GM23338 (cell line): ENCODE measurements at regions not wholly inside any gene's neighbourhood (a gene's known extent, or its start where the extent isn't known, plus 50 kb on each side); places are given as distances from the start of the nearest gene placed in this dataset.

Experiments
- CREB1 ChIP-seq: fragments of 250-450 bp; sonication (Bioruptor Pico); IDR thresholded peaks from 2 replicates; pipeline ENCODE4 v1.5.0; 2020; ENCODE audit warnings: low read depth, mild to moderate bottlenecking, moderate library complexity
- EZH2 ChIP-seq: fragments of 200-600 bp; sonication (generic); IDR thresholded peaks from one replicate; pipeline ENCODE4 v1.8.0; 2017; ENCODE audit warnings: antibody characterized with exemption, mild to moderate bottlenecking, low read depth; ENCODE audit not compliant: unreplicated experiment
- NANOG ChIP-seq: IDR thresholded peaks from 2 replicates; pipeline ENCODE4 v1.6.1; 2016; ENCODE audit warnings: antibody characterized with exemption, borderline replicate concordance
- POLR2AphosphoS5 ChIP-seq: IDR thresholded peaks from 2 replicates; pipeline ENCODE4 v1.6.1; 2016; ENCODE audit warnings: antibody characterized with exemption, low read depth
- REST ChIP-seq: IDR thresholded peaks from one replicate; pipeline ENCODE4 v1.6.1; 2018; ENCODE audit warnings: antibody characterized with exemption; ENCODE audit not compliant: unreplicated experiment
- ZNF114 ChIP-seq: fragments of 250-450 bp; sonication (Bioruptor Pico); IDR thresholded peaks from 2 replicates; pipeline ENCODE4 v1.5.0; 2020; ENCODE audit warnings: mild to moderate bottlenecking, moderate library complexity
- ZNF331 ChIP-seq: fragments of 250-450 bp; sonication (Bioruptor Pico); IDR thresholded peaks from 2 replicates; pipeline ENCODE4 v1.5.0; 2020; ENCODE audit warnings: low read depth, mild to moderate bottlenecking, moderate library complexity
- TF ChIP-seq, protein P1 (sequence below): fragments of 250-450 bp; sonication (Bioruptor Pico); IDR thresholded peaks from 2 replicates; pipeline ENCODE4 v1.5.0; 2020; ENCODE audit warnings: mild to moderate bottlenecking, moderate library complexity

DNA sequence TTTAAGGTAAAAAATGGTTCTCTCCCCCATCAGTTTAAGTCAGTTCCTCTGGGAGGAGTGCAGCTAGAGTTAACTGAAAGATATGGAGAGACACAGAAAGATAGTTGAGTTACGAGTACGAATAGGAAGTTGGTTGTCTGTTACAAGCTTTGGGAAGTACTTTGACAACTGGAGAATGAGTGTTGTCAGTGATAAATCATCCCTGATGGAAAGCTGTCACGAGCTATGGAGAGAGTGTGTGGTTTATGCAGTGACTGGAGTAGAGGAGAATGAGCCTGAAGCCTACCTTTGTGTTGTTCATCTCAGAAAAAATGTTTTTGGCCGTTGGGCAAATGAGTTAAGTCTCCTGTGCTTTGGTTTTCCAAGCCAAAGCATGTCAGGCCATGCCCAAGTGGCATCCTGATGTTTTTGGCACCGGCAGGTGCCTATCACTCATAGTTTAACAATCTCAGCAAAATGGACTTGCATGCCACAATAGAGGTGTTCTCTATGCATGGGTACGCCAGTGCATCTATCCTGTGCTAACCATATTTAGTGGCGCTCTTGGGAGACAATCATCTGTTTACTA, 350.2 kb downstream of the IRS2 start (continued):
- TF ChIP-seq, protein P1, sequence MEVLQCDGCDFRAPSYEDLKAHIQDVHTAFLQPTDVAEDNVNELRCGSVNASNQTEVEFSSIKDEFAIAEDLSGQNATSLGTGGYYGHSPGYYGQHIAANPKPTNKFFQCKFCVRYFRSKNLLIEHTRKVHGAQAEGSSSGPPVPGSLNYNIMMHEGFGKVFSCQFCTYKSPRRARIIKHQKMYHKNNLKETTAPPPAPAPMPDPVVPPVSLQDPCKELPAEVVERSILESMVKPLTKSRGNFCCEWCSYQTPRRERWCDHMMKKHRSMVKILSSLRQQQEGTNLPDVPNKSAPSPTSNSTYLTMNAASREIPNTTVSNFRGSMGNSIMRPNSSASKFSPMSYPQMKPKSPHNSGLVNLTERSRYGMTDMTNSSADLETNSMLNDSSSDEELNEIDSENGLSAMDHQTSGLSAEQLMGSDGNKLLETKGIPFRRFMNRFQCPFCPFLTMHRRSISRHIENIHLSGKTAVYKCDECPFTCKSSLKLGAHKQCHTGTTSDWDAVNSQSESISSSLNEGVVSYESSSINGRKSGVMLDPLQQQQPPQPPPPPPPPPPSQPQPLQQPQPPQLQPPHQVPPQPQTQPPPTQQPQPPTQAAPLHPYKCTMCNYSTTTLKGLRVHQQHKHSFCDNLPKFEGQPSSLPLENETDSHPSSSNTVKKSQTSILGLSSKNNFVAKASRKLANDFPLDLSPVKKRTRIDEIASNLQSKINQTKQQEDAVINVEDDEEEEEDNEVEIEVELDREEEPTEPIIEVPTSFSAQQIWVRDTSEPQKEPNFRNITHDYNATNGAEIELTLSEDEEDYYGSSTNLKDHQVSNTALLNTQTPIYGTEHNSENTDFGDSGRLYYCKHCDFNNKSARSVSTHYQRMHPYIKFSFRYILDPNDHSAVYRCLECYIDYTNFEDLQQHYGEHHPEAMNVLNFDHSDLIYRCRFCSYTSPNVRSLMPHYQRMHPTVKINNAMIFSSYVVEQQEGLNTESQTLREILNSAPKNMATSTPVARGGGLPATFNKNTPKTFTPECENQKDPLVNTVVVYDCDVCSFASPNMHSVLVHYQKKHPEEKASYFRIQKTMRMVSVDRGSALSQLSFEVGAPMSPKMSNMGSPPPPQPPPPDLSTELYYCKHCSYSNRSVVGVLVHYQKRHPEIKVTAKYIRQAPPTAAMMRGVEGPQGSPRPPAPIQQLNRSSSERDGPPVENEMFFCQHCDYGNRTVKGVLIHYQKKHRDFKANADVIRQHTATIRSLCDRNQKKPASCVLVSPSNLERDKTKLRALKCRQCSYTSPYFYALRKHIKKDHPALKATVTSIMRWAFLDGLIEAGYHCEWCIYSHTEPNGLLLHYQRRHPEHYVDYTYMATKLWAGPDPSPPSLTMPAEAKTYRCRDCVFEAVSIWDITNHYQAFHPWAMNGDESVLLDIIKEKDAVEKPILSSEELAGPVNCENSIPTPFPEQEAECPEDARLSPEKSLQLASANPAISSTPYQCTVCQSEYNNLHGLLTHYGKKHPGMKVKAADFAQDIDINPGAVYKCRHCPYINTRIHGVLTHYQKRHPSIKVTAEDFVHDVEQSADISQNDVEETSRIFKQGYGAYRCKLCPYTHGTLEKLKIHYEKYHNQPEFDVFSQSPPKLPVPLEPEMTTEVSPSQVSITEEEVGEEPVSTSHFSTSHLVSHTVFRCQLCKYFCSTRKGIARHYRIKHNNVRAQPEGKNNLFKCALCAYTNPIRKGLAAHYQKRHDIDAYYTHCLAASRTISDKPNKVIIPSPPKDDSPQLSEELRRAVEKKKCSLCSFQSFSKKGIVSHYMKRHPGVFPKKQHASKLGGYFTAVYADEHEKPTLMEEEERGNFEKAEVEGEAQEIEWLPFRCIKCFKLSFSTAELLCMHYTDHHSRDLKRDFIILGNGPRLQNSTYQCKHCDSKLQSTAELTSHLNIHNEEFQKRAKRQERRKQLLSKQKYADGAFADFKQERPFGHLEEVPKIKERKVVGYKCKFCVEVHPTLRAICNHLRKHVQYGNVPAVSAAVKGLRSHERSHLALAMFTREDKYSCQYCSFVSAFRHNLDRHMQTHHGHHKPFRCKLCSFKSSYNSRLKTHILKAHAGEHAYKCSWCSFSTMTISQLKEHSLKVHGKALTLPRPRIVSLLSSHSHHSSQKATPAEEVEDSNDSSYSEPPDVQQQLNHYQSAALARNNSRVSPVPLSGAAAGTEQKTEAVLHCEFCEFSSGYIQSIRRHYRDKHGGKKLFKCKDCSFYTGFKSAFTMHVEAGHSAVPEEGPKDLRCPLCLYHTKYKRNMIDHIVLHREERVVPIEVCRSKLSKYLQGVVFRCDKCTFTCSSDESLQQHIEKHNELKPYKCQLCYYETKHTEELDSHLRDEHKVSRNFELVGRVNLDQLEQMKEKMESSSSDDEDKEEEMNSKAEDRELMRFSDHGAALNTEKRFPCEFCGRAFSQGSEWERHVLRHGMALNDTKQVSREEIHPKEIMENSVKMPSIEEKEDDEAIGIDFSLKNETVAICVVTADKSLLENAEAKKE = no peak
- TF ChIP-seq NANOG (no peak), POLR2AphosphoS5 (no peak), CREB1 (CRISPR knock-in tag) (no peak), ZNF331 (CRISPR knock-in tag) (no peak), REST (no peak), ZNF114 (CRISPR knock-in tag) (no peak), EZH2 (no peak)
